ENCODE measurements at regions not wholly inside any gene's neighbourhood (a gene's known extent, or its start where the extent isn't known, plus 50 kb on each side); places are given as distances from the start of the nearest gene placed in this dataset.
A peak's percentile ranks its signal among the peaks of the same experiment; 100 is the strongest.

GRCh38 chr10:6917125-6917524, 337.0 kb upstream of the PRKCQ start:
- H3K27ac ChIP-seq (ENCODE audit: extremely low read length, insufficient read depth, low read length): no peak overlapping the region
- no peaks in the 10 kb centered on the region for H4K20me1 ChIP-seq (ENCODE audit: insufficient read depth, low read length)
- FAIRE-seq: no peak
- DNase-seq (ENCODE audit: low spot score): no peak
- H3K4me1 ChIP-seq (ENCODE audit: insufficient read depth, low read length): no peaks in the 10 kb centered on the region
- no peak overlapping the region for H3K4me2 ChIP-seq (ENCODE audit: low read depth, low read length)
- BruUV-seq (replicated peaks): no TSS peak
- 10% methylated on average over 6 of the region's 6 CpGs for WGBS (ENCODE audit: low lambda C conversion rate)
- ChIA-PET POLR2A (no interaction called here), CTCF (ENCODE audit: low intra/inter-chr PET ratio, low total read pairs) (no interaction called here)
- H2AFZ ChIP-seq (ENCODE audit: low read length): no peak overlapping the region
- no peak for ATAC-seq
- no peaks in the 10 kb centered on the region; a peak in 1 of 5 replicates for H3K27me3 ChIP-seq (ENCODE audit: control insufficient read depth in 1 of 2, insufficient read depth in 2 of 2, low read length in 2 of 2)
- no peaks in the 10 kb centered on the region for H3K79me2 ChIP-seq (ENCODE audit: insufficient read depth, low read length)
- TF ChIP-seq KLF6 (CRISPR knock-in tag; IDR thresholded peaks at IDR 0.05) (no peak), ATF7 (IDR thresholded peaks at IDR 0.05) (peak; percentile 98), ATF7 (CRISPR knock-in tag; IDR thresholded peaks at IDR 0.05) (no peak), CREB1 (IDR thresholded peaks at IDR 0.05) (peak; percentile 97), CREB1 (CRISPR knock-in tag; IDR thresholded peaks at IDR 0.05) (no peak)
- H3K4me3 ChIP-seq (replicated peaks in 1 of 3; ENCODE audit: insufficient read depth in 1 of 3, low read depth in 2 of 3, low read length in 3 of 3): no peak overlapping the region
- in situ Hi-C loops (cut with HindIII; ENCODE audit: extremely low pct_ligation_motif_present, low pct_unique_long_range_greater_than_20kb): loop anchor here (10.0 kb wide), 1 partner anchor 498 kb away; the partner anchor contains the start of gene SFMBT2
- intact Hi-C loops (cut with micrococcal nuclease; ENCODE audit: unreplicated experiment): no loop called here
- H3K36me3 ChIP-seq (replicated peaks in 1 of 2; ENCODE audit: control insufficient read depth in 1 of 2, insufficient read depth in 2 of 2, low read length in 2 of 2): no peaks in the 10 kb centered on the region
- no peaks in the 10 kb centered on the region for H3K9me3 ChIP-seq (ENCODE audit: low read length)
- no peak overlapping the region for H3K9ac ChIP-seq (ENCODE audit: insufficient read depth, low read depth, low read length)

GRCh38 chr10:6916601-6917000, 336.5 kb upstream of the PRKCQ start:
- FAIRE-seq (no peak), ATAC-seq (no peak), DNase-seq (ENCODE audit: low spot score) (no peak)
- Histone ChIP-seq H3K4me3 (replicated peaks in 1 of 3; ENCODE audit: insufficient read depth in 1 of 3, low read depth in 2 of 3, low read length in 3 of 3) (no peak overlapping the region), H3K79me2 (ENCODE audit: insufficient read depth, low read length) (no peaks in the 10 kb centered on the region), H3K27ac (ENCODE audit: extremely low read length, insufficient read depth, low read length) (no peak overlapping the region), H3K9me3 (ENCODE audit: low read length) (no peaks in the 10 kb centered on the region), H3K27me3 (ENCODE audit: control insufficient read depth in 1 of 2, insufficient read depth in 2 of 2, low read length in 2 of 2) (no peaks in the 10 kb centered on the region; a peak in 1 of 5 replicates), H3K4me1 (ENCODE audit: insufficient read depth, low read length) (no peaks in the 10 kb centered on the region), H3K36me3 (replicated peaks in 1 of 2; ENCODE audit: control insufficient read depth in 1 of 2, insufficient read depth in 2 of 2, low read length in 2 of 2) (no peaks in the 10 kb centered on the region), H4K20me1 (ENCODE audit: insufficient read depth, low read length) (no peaks in the 10 kb centered on the region), H2AFZ (ENCODE audit: low read length) (no peak overlapping the region), H3K9ac (ENCODE audit: insufficient read depth, low read depth, low read length) (no peak overlapping the region), H3K4me2 (ENCODE audit: low read depth, low read length) (no peak overlapping the region)
- ChIA-PET CTCF (ENCODE audit: low intra/inter-chr PET ratio, low total read pairs) (no interaction called here), POLR2A (no interaction called here)
- in situ Hi-C loops (cut with HindIII; ENCODE audit: extremely low pct_ligation_motif_present, low pct_unique_long_range_greater_than_20kb) (loop anchor here (10.0 kb wide), 1 partner anchor 498 kb away; the partner anchor contains the start of gene SFMBT2), intact Hi-C loops (cut with micrococcal nuclease; ENCODE audit: unreplicated experiment) (no loop called here)
- BruUV-seq (replicated peaks): no TSS peak
- WGBS (ENCODE audit: low lambda C conversion rate): 2% methylated on average over 2 of the region's 2 CpGs
- TF ChIP-seq KLF12 (CRISPR knock-in tag; IDR thresholded peaks at IDR 0.05; ENCODE audit: borderline replicate concordance) (no peak), AHR (CRISPR knock-in tag; IDR thresholded peaks at IDR 0.05) (no peak), ZNF224 (CRISPR knock-in tag; IDR thresholded peaks at IDR 0.05) (no peak), THAP11 (CRISPR knock-in tag; IDR thresholded peaks at IDR 0.05) (no peak), CREB1 (IDR thresholded peaks at IDR 0.05) (no peak), CREB1 (CRISPR knock-in tag; IDR thresholded peaks at IDR 0.05) (no peak), ZNF543 (CRISPR knock-in tag; IDR thresholded peaks at IDR 0.05) (no peak), ZNF138 (CRISPR knock-in tag; IDR thresholded peaks at IDR 0.05; ENCODE audit: low read depth) (no peak), SOX13 (IDR thresholded peaks at IDR 0.05) (no peak), SOX13 (CRISPR knock-in tag; conservative IDR thresholded peaks at IDR 0.05 in 1 of 2, IDR thresholded peaks at IDR 0.05 in 1 of 2) (no peak), SNAI1 (CRISPR knock-in tag; IDR thresholded peaks at IDR 0.05; ENCODE audit: borderline replicate concordance) (no peak), RORA (CRISPR knock-in tag; IDR thresholded peaks at IDR 0.05) (no peak), ZNF549 (CRISPR knock-in tag; IDR thresholded peaks at IDR 0.05) (no peak), MED1 (CRISPR knock-in tag; IDR thresholded peaks at IDR 0.05) (no peak), UBTF (CRISPR knock-in tag; IDR thresholded peaks at IDR 0.05) (no peak), ZNF263 (CRISPR knock-in tag; IDR thresholded peaks at IDR 0.05) (no peak), SMAD1 (CRISPR knock-in tag; IDR thresholded peaks at IDR 0.05; ENCODE audit: borderline replicate concordance, low read depth) (no peak), MAX (IDR thresholded peaks at IDR 0.05) (no peak)
